Fibroblast of lung (primary cell): ENCODE measurements at regions not wholly inside any gene's neighbourhood (a gene's known extent, or its start where the extent isn't known, plus 50 kb on each side); places are given as distances from the start of the nearest gene placed in this dataset.

Experiments
- DNase-seq, 2 donors: peaks; one replicate each; pipeline versions ENCODE4 v3.0.0 to v3.0.0-alpha.2; 2010; ENCODE audit warnings: low read depth in 2 of 2
- H2AFZ ChIP-seq: 2 replicates; pipeline ENCODE4 v1.5.1; 2012; ENCODE audit warnings: low read length, control low read depth, inconsistent platforms
- H3K27ac ChIP-seq: 2 replicates; pipeline ENCODE4 v1.5.1; 2011; ENCODE audit warnings: low read length, control low read depth; ENCODE audit not compliant: insufficient read depth
- H3K27me3 ChIP-seq: 2 replicates; pipeline ENCODE4 v1.5.1; 2011; ENCODE audit warnings: mild to moderate bottlenecking, low read length; ENCODE audit not compliant: control insufficient read depth, insufficient read depth
- H3K36me3 ChIP-seq: 2 replicates; pipeline ENCODE4 v1.5.1; 2011; ENCODE audit warnings: low read length; ENCODE audit not compliant: control insufficient read depth, insufficient read depth
- H3K4me1 ChIP-seq: 2 replicates; pipeline ENCODE4 v1.5.1; 2011; ENCODE audit warnings: low read length; ENCODE audit not compliant: control insufficient read depth, insufficient read depth; ENCODE audit errors: extremely low read depth
- H3K4me2 ChIP-seq: 2 replicates; pipeline ENCODE4 v1.5.1; 2011; ENCODE audit warnings: low read length, control low read depth; ENCODE audit not compliant: insufficient read depth; ENCODE audit errors: extremely low read depth
- H3K4me3 ChIP-seq, 4 experiments: fragments of 200-600 bp in 1 of 4; sonication (generic) in 1 of 4; replicated peaks in 1 of 4; 2 replicates each; pipeline ENCODE4 v1.5.1; 2011 to 2016; ENCODE audit warnings: low read length in 4 of 4, low read depth in 3 of 4, mild to moderate bottlenecking in 3 of 4, control low read depth in 2 of 4, inconsistent platforms in 1 of 4, mixed read lengths in 1 of 4; ENCODE audit not compliant: insufficient read depth in 1 of 4; ENCODE audit errors: control extremely low read depth in 1 of 4
- H3K79me2 ChIP-seq: 2 replicates; pipeline ENCODE4 v1.5.1; 2012; ENCODE audit warnings: mild to moderate bottlenecking, low read length, inconsistent platforms; ENCODE audit not compliant: control insufficient read depth, insufficient read depth
- H3K9ac ChIP-seq: 2 replicates; pipeline ENCODE4 v1.5.1; 2011; ENCODE audit warnings: mild to moderate bottlenecking, low read length, control low read depth; ENCODE audit not compliant: insufficient read depth
- H3K9me3 ChIP-seq: 2 replicates; pipeline ENCODE4 v1.5.1; 2012; ENCODE audit warnings: low read depth, low read length; ENCODE audit not compliant: control insufficient read depth, insufficient read depth
- H4K20me1 ChIP-seq: 2 replicates; pipeline ENCODE4 v1.5.1; 2011; ENCODE audit warnings: low read length; ENCODE audit not compliant: control insufficient read depth, insufficient read depth; ENCODE audit errors: extremely low read depth
- CTCF ChIP-seq, 2 donors: IDR thresholded peaks in 1 of 2; conservative IDR thresholded peaks in 1 of 2; 1 replicate in 1 of 2; 2 replicates in 1 of 2; pipeline ENCODE4 v1.5.1; 2011 to 2012; ENCODE audit warnings: low read length in 2 of 2, control low read depth in 1 of 2, inconsistent platforms in 1 of 2, low read depth in 1 of 2, mild to moderate bottlenecking in 1 of 2
- EZH2 ChIP-seq: IDR thresholded peaks from 2 replicates; pipeline ENCODE4 v1.5.1; 2012; ENCODE audit warnings: low read length, control low read depth, mild to moderate bottlenecking; ENCODE audit errors: missing control alignments

GRCh38 chr18:47519277-47519676 is 267.8 kb upstream of the SKOR2 start:
- Histone ChIP-seq H3K79me2 (no peaks in the 10 kb centered on the region), H3K4me2 (no peak overlapping the region), H2AFZ (no peak overlapping the region), H3K4me1 (no peaks in the 10 kb centered on the region), H3K9me3 (no peaks in the 10 kb centered on the region), H4K20me1 (no peaks in the 10 kb centered on the region), H3K36me3 (no peaks in the 10 kb centered on the region), H3K27me3 (no peaks in the 10 kb centered on the region), H3K9ac (no peak overlapping the region), H3K4me3 (no peak overlapping the region), H3K27ac (no peak overlapping the region)
- TF ChIP-seq EZH2 (no peak), CTCF (conservative IDR thresholded peaks at IDR 0.05 in 1 of 2, IDR thresholded peaks at IDR 0.05 in 1 of 2; ENCODE audit: low read depth in 1 of 2, low read length in 2 of 2) (no peak)
- DNase-seq = no peak

GRCh38 chr18:47513614-47514013 is 262.2 kb upstream of the SKOR2 start:
- Histone ChIP-seq H3K4me1 (no peaks in the 10 kb centered on the region), H3K79me2 (no peaks in the 10 kb centered on the region), H3K9ac (no peak overlapping the region), H3K4me2 (no peak overlapping the region), H2AFZ (no peak overlapping the region), H4K20me1 (no peaks in the 10 kb centered on the region), H3K27ac (no peak overlapping the region), H3K36me3 (no peaks in the 10 kb centered on the region), H3K27me3 (no peaks in the 10 kb centered on the region), H3K9me3 (no peaks in the 10 kb centered on the region), H3K4me3 (no peak overlapping the region)
- no peak for DNase-seq
- no peak for TF ChIP-seq CTCF (conservative IDR thresholded peaks at IDR 0.05 in 1 of 2, IDR thresholded peaks at IDR 0.05 in 1 of 2; ENCODE audit: low read depth in 1 of 2, low read length in 2 of 2)
- TF ChIP-seq EZH2 = no peak

- Histone ChIP-seq H3K27ac (no peak overlapping the region), H3K36me3 (no peaks in the 10 kb centered on the region)
- no peak for DNase-seq
Measured at GRCh38 chr18:47512726-47513435, 261.4 kb upstream of the SKOR2 start.

More at GRCh38 chr18:47512726-47513435, 261.4 kb upstream of the SKOR2 start:
- no peak overlapping the region for H3K4me2 ChIP-seq
- TF ChIP-seq EZH2 = no peak
- H3K4me1 ChIP-seq = no peaks in the 10 kb centered on the region
- H3K9ac ChIP-seq = no peak overlapping the region
- no peaks in the 10 kb centered on the region for H3K27me3 ChIP-seq
- no peaks in the 10 kb centered on the region for H3K79me2 ChIP-seq
- H3K9me3 ChIP-seq = no peaks in the 10 kb centered on the region
- H4K20me1 ChIP-seq = no peaks in the 10 kb centered on the region
- no peak overlapping the region for H3K4me3 ChIP-seq
- H2AFZ ChIP-seq = no peak overlapping the region
